Heart left ventricle (tissue), 13 donors: ENCODE measurements at regions not wholly inside any gene's neighbourhood (a gene's known extent, or its start where the extent isn't known, plus 50 kb on each side); places are given as distances from the start of the nearest gene placed in this dataset.

ENCODE experiments used
- CTCF ChIP-seq, 12 donors: fragments of 200-600 bp; sonication (generic) in 4 of 12; IDR thresholded peaks; one replicate each; pipeline versions ENCODE4 v1.5.0 to v1.8.0; 2018 to 2022; ENCODE audit warnings: antibody characterized with exemption in 12 of 12, mild to moderate bottlenecking in 5 of 12
- POLR2A ChIP-seq, 2 donors: fragments of 450-650 bp; IDR thresholded peaks; one replicate each; pipeline ENCODE4 v1.6.1; 2017; ENCODE audit warnings: antibody characterized with exemption in 2 of 2, mild to moderate bottlenecking in 2 of 2, moderate library complexity in 2 of 2
- donor health status: ischemic (EF 13 %, LVEDD 7.1; RV severe dilation, severe dysfunction).
- donor health status: DM: no; HTN: yes; CAD: no.
- donor health status: DM: no; HTN: no; CAD: no.
- donor health status: ischemic (EF 25% LVEDD 6.9; RV normal size, moderate dysfunction).
- donor health status: ischemic (EF 25% LVEDD 5.7; RV mildly dilated, moderate dysfunction).
- donor health status: ischemic (EF 35%, LVEDD 5.7; RV mildly dilated, moderate dysfunction).
- donor health status: nonischemic (EF 11% LVEDD 7.7; RV severe dilation, severe dysfunction).
- donor health status: DM: yes; HTN: yes; CAD: no.
- donor health status: PGD.
- donor health status: ischemic (EF 29% LVEDD 5.4; RV normal size, mild dysfunction).
- donor health status: nonischemic (EF 23%, LVEDD 6.1; RV moderate dilation, normal function).

DNA sequence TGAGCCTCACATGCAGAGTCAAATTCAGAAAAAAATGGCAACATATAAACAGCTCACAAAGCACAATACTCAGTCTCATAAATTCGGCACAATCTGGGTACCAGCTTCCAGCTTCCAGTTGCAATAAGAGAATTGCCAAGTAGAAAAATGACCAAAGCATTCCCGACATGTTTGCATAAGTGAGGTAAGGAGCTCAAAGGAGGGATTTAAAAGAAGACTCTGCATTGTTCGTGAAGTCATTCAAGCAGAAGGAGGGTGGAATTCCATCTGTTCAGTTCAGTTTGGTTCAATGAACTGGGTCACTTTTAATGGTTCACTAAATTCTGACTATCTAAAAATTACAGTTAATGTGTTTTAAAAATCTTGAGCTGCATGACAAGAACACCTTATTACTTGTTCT is 106.7 kb upstream of the KLHL14 start:
- TF ChIP-seq CTCF (IDR thresholded peaks at IDR 0.05) (no peak), POLR2A (IDR thresholded peaks at IDR 0.05) (no peak)
